HG03095 (cell line): ENCODE measurements at regions not wholly inside any gene's neighbourhood (a gene's known extent, or its start where the extent isn't known, plus 50 kb on each side); places are given as distances from the start of the nearest gene placed in this dataset.
"Not testable (repeated sequence)": the region's sequence is repeated elsewhere in the genome, so short reads cannot be mapped to it uniquely, and the experiment has no call there.

Source experiments
- ATAC-seq: cut with Tn5 transposase; IDR thresholded peaks from one replicate; pipeline ENCODE4 v1.9.1; 2021; ENCODE audit warnings: moderate library complexity; ENCODE audit not compliant: unreplicated experiment

- no peak for ATAC-seq
Measured at GRCh38 chr21:33974513-33975468, 59.2 kb upstream of the ATP5PO start.

- no peak for ATAC-seq
Measured at GRCh38 chr21:33973268-33973667, 57.7 kb upstream of the ATP5PO start.

GRCh38 chr21:33972539-33972938 is 56.9 kb upstream of the ATP5PO start:
- ATAC-seq = no peak

- ATAC-seq = no peak
Measured at GRCh38 chr21:33971492-33972013, 55.9 kb upstream of the ATP5PO start.

- ATAC-seq = no peak
Measured at GRCh38 chr21:33969581-33969980, 54.0 kb upstream of the ATP5PO start.

- ATAC-seq = no peak
Measured at GRCh38 chr21:33968995-33969348, 53.4 kb upstream of the ATP5PO start.

GRCh38 chr21:33968080-33968994 is 52.7 kb upstream of the ATP5PO start:
- ATAC-seq = no peak

GRCh38 chr21:33967086-33967571 is 51.5 kb upstream of the ATP5PO start:
- ATAC-seq = no peak

- ATAC-seq = no peak
Measured at GRCh38 chr21:33966324-33966949, 50.8 kb upstream of the ATP5PO start.

- ATAC-seq = not testable (repeated sequence)
Measured at GRCh38 chr21:33965662-33966061, 50.1 kb upstream of the ATP5PO start.
